ENCODE measurements at regions not wholly inside any gene's neighbourhood (a gene's known extent, or its start where the extent isn't known, plus 50 kb on each side); places are given as distances from the start of the nearest gene placed in this dataset.

DNA sequence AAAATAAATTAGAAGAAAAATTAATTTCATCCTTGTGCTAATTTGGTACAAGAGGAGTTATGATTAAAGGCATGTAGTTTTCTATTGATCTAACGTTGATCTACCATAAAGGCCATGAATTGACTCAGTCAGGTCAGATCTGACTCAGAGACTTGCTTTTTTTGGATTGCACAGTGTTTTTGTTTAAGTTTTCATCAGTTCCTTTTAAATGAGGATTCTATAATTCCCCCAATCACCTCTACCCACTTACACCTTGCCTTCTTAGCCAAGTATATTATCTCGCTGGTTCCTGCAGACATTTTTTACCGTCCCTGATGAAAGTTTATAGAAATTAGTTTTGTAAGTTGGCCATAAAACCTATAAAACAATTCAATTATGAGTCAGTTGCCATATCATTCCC, 132.4 kb upstream of the PALS2 start:
- intact Hi-C loops (cut with DNase I): no loop called here
- Histone ChIP-seq H3K4me1 (no peaks in the 10 kb centered on the region), H3K4me3 (no peak overlapping the region), H3K9me3 (no peaks in the 10 kb centered on the region), H3K36me3 (no peaks in the 10 kb centered on the region), H3K27ac (no peak overlapping the region), H3K27me3 (no peaks in the 10 kb centered on the region)
- no peak for ATAC-seq
- TF ChIP-seq POLR2A (IDR thresholded peaks at IDR 0.05) (no peak), CTCF (IDR thresholded peaks at IDR 0.05) (no peak)
- WGBS (ENCODE audit: insufficient coverage, low coverage, low lambda C conversion rate, missing lambda C conversion rate): 85% methylated on average over 3 of the region's 3 CpGs
- DNase-seq: no peak

DNA sequence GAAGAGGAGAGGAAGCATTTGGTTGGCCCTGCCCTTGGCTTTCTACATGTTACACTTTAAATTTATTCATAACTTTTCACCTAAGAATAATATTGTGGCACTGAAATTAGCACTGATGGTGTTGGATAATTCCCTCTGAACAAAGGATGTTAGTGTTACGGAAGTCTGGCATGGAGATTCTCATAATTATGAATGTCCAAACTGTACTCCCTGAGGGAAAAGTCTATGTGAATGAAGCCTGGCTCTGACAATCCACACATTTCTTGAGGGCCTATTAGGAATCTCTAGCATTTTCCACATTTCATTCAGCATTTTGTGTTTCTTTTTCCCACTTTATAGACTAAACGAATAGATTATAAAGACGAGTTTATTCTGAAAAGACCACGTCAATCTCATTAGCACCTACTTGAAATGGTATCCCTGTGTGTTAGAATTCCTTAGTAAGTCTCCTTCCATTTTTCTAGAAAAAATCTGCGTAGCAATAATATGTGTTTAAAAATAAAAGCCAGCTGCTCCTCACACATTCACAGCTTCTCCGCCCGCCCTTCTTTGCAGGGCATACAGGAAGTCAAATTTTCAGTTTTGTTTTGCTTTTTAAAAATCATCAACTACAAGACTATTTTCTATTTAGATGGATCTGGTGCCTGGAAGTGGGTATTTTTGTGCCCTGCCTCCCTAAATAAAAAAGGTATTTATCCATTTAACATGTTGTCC, 131.8 kb upstream of the PALS2 start:
- Histone ChIP-seq H3K36me3 (no peaks in the 10 kb centered on the region), H3K27me3 (no peaks in the 10 kb centered on the region), H3K27ac (no peak overlapping the region), H3K4me3 (no peak overlapping the region), H3K4me1 (no peaks in the 10 kb centered on the region), H3K9me3 (no peaks in the 10 kb centered on the region)
- ATAC-seq: no peak
- intact Hi-C loops (cut with DNase I): no loop called here
- WGBS (ENCODE audit: insufficient coverage, low coverage, low lambda C conversion rate, missing lambda C conversion rate): 63% methylated on average over 7 of the region's 7 CpGs
- TF ChIP-seq POLR2A (IDR thresholded peaks at IDR 0.05) (no peak), CTCF (IDR thresholded peaks at IDR 0.05) (no peak)
- DNase-seq: no peak

GRCh38 chr7:24442170-24442777, 131.0 kb upstream of the PALS2 start:
- H3K27me3 ChIP-seq: no peaks in the 10 kb centered on the region
- no peak for TF ChIP-seq CTCF (IDR thresholded peaks at IDR 0.05)
- TF ChIP-seq POLR2A (IDR thresholded peaks at IDR 0.05): no peak
- no peak overlapping the region for H3K27ac ChIP-seq
- ATAC-seq: no peak
- no peaks in the 10 kb centered on the region for H3K36me3 ChIP-seq
- no CpG with 5 or more reads among the region's 4 CpGs for WGBS (ENCODE audit: insufficient coverage, low coverage, low lambda C conversion rate, missing lambda C conversion rate)
- no peak for DNase-seq
- no peak overlapping the region for H3K4me3 ChIP-seq
- no peaks in the 10 kb centered on the region for H3K9me3 ChIP-seq
- H3K4me1 ChIP-seq: no peaks in the 10 kb centered on the region
- intact Hi-C loops (cut with DNase I): no loop called here

DNA sequence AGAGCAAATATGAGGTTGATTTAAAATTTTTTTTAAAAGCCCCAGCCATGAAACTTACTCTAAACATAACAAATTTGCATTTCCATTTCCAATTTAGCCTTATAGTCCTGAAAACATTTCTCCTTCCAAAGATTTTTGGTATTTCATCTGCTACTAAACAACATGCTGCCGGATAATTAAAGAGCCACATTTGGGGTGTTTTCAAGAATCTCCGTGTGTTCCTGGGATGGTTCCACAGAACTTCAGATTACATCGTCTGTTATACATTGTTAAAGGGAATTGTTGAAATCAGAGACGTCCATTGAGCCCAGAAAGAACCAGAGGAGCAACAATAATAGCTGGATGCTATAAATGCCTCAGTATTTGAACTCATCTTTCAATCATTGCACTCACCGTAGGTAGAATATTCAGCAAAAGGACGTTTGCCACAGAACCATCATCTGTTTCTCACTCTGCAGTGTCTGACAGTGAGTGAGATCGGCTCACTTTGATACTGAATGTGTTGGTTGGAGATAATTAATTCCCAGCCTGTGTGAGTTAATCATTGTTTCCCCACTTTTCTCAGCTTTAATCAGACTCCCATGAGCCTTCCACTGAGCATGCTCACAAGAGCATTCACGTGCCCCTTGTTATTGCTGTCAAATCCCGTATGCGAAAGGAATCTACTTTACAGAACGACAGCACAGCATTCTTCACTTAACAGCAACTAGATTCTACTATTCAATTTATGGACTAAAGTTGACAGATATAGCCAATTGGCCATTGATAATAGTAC, 128.4 kb upstream of the PALS2 start:
- DNase-seq: no peak
- intact Hi-C loops (cut with DNase I): no loop called here
- Histone ChIP-seq H3K4me3 (no peak overlapping the region), H3K27ac (no peak overlapping the region), H3K36me3 (no peaks in the 10 kb centered on the region), H3K4me1 (no peaks in the 10 kb centered on the region), H3K9me3 (no peaks in the 10 kb centered on the region), H3K27me3 (no peaks in the 10 kb centered on the region)
- no peak for ATAC-seq
- no peak for TF ChIP-seq CTCF (IDR thresholded peaks at IDR 0.05)
- TF ChIP-seq POLR2A (IDR thresholded peaks at IDR 0.05): no peak
- 78% methylated on average over 11 of the region's 11 CpGs for WGBS (ENCODE audit: insufficient coverage, low coverage, low lambda C conversion rate, missing lambda C conversion rate)

All from right lobe of liver (tissue), 6 donors.